GM21526 (cell line): ENCODE measurements at regions not wholly inside any gene's neighbourhood (a gene's known extent, or its start where the extent isn't known, plus 50 kb on each side); places are given as distances from the start of the nearest gene placed in this dataset.
"Not testable (repeated sequence)": the region's sequence is repeated elsewhere in the genome, so short reads cannot be mapped to it uniquely, and the experiment has no call there.

ENCODE experiments used
- ATAC-seq: cut with Tn5 transposase; IDR thresholded peaks from one replicate; pipeline ENCODE4 v1.9.1; 2021; ENCODE audit warnings: moderate library complexity; ENCODE audit not compliant: unreplicated experiment, low FRiP score

DNA sequence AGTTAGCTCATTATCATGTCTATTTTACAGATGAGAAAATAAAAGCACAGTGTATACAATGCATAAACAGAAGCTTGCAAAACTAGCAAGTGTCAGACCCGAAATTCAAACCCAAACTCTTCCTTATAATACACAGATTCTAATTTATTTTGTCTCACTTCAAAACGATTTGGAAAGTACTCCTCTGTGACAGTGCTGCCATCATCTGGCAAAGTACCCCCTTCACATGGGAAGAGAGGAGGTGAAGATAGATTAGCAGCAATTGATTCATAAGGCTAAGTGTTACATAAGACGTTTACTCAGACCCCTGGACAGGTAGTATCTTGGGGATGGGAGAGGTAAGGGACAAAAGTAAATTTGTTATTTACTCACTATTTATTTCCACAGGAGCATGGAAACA lies 744.0 kb upstream of the SGO1 start:
- ATAC-seq: no peak

DNA sequence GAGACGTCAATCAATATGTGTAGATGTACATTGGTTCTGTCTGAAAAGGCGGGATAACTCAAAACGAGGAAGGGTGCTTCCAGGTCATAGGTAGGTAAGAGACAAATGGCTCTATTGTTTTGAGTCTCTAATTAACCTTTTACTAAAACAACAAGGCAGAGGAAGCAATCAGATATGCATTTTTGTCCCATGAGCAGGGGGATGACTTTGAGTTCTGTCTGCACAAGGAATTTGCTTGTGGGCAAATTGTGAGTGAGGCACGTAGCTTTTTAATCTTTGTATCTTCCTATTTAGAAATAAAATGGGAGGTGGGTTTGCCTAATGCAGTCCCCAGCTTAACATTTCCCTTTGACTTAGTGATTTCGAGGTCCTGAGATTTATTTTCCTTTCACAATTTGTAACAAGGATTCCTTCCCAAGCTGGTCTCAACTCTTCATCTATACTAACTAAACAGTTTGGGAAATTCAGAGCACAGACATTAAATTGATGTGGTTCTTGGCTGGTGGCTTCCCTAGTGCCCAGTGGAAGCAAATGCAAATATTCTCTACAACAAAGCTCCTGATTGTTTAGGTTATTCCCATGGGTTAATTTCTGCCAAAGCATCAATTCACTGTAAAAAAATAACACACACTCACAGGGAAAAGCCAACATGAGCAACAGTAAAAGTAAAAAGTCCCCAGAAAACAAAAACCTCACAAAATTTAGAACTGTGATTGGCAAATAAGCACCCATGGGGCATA lies 738.8 kb upstream of the SGO1 start:
- ATAC-seq: no peak

DNA sequence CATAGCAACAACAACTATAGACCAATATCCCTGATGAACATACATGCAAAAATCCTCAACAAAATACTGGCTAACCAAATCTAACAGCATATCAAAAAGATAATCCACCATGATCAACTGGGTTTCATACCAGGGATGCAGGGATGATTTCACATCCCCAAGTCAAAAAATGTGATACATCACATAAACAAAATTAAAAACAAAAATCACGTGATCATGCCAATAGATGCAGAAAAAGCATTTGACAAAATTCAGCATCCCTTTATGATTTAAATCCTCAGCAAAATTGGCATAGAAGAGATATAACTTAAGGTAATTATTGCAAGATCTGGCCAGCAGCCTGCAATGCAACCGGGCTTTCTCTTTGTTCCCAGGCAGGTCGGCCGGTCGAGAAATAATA lies 735.1 kb upstream of the SGO1 start:
- ATAC-seq: not testable (repeated sequence)

DNA sequence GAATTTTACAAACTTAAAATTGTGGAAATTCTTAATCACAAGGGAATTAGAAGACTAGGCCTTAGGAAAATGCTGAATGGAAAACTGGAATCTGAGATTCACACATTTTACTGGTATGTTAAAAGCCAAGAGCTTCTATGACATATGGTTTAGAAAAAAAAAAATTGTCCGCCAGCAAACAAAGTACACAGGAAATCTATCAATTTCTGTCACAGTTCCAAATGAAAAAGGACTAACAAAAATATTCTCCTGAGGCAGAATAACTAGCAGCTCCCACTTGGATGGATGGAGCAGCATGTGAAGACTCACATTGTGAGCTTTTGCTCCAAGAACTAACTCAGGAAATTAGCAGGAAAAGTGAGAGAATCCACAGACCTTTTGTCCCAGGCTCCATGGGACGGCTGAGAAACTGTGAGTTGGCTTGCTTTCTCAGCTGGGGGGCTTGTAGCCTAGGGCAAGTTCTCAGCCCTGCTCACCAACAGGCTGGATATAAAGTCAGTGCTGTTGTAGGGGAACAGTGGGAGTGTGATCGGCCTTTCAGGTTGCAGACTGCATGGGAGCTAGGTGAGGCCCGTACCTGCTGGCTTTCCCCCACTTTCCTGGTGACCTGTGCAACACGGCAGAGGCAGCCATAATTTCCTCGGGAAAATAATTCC lies 731.1 kb upstream of the SGO1 start:
- no peak for ATAC-seq

DNA sequence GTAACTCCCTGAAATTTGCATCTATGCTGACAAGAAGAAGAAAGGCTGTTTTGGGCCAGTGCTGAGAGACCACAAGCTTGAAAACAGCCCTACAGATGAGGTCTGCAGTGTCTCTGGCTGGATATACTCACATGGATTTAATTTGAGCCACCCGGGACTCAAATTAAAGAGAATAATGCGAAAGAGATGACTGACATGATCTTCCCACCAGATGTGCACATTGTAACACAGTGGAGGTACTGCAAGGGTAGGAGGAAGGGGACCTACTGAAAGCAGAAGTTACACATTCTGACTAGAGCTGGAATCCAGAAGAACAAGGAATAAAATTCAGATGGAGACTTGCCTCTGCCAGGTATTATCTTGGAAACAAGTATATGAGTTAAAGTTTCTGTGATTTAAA lies 728.3 kb upstream of the SGO1 start:
- ATAC-seq: no peak

DNA sequence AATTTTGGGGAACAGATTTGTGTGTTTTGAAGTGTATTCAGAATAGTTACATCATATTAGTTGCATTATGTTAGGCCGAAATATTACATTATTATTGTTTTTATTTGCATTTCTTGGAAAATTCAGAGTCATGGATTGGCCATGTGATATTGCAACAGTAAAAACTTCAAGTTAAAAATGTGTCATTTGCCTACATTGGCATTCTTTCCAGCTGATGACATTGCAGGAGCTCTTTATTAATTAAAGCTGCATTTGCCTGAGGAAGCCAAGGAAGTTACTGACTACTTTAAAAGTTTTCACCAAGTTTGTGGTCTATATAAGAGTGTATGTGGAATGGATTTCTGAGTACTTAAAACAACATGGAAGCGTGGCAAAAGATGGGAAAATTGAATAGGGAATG lies 726.4 kb upstream of the SGO1 start:
- no peak for ATAC-seq

DNA sequence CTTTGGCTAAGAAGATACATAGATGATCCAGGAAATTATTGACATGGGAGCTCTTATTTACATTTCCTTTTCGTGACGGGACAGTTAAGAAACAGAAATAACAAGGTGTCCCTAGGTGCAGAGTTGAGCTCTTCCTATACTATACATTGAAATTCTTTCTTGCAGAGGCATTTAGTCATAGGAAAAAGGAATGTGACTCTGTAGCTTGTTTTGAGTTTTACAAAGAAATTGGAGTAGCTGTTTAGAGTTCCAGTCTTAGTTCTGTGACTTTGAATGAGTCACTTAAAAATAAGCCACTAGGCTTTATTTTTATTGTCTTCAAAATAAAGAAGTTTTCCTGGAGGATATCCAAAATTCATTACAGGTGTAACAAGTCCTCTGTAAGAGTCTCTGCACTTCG lies 723.5 kb upstream of the SGO1 start:
- no peak for ATAC-seq

DNA sequence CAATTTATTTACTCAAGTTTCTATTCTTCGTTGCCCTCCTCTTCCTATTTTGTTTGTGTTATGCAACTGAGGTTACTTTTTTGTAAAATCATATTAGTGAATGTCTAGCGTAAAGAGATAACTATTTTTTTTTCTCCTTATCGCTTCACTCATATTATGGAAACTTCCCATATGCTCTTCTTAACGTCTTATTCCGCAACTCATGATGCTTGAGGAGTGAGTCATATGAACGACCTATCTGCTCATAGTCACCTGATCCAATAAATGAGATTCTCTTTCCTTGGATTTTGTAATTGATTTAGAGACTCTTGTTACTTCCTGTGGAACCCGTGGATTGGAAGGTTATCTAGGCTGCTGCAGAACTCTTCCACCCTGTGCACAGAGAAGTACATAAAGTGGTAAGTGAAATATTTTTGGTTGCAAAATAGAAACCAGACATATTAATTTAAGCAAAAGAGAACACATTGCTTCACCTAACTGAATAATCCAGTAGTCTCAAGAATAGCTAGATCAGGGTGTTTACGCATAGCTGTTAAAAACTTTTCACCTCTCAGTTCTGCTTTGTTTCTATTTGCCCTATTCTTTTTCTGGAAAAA lies 719.3 kb upstream of the SGO1 start:
- ATAC-seq: no peak

DNA sequence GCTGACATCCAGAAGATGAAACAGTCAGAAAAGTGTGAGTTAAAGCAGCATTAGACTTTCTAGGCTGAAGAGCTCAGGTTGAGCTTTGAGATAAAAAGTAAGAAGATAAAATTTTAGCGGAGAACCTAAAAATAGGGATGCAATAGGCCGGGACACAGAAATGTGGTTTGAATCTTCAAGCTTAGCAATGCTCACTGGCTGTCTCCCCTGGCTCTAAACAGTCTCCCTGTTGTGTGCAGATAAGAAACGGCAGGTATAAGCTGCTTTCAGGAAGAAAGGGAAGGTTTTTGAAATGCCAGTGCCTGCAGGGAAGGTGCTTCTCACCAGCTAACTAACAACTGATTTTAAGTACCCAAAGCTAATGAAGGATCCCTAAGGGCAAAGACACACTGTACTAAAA lies 718.7 kb upstream of the SGO1 start:
- ATAC-seq: no peak

DNA sequence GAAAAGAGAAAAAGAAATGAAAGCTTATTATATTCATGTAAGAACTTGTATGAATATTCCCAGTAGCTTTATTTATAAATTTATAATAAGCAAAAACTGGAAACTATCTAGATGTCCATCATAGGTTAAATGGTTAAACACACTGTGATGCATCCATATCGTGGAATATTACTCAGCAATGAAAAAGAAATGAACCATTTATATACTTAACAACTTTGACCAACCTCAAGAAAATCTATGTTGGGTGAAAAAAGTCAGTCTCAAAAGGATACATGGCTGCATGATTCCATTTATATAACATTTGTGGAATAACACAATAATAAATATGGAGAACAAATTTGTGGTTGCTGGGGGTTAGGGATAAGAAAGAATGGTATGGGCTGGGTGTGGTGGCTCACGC lies 713.0 kb upstream of the SGO1 start:
- no peak for ATAC-seq

DNA sequence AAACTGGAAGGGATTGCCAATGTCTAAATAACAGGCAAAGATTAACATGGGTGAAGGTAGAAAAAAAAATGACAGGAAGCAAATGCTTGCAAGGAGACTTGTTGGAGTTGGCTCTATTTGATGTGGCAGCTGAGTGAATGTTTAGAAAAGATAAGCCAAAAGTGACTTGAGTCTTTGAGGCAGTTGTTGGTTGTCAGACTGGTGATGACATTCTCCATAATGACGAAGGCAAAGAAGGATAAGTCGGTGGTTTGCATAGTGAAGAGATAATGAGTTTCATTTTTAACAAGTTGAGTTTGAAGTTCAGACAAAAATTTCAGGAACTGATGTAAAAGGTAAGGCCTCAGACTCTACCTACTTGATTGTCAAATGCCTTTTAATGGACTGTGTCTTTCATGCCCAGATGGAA lies 704.1 kb upstream of the SGO1 start:
- no peak for ATAC-seq

DNA sequence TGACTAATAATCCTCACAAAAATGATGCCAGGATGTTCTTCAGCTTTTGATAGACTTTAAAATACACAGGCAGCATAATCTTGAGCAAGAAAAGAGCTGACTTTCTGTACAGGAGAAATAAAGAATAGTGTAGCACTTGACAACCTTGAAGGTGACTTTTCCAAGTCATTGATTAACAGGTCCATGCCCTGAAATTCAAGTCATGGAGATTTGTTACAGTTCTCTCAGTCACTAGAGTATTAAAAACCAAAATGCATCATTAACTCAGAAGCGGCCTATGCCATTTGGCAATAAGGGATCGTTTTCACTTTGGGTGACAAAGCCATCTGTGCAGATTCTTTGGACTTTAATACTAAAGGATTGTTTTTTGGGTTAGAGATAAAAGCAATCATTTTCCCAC lies 692.7 kb upstream of the SGO1 start:
- no peak for ATAC-seq

DNA sequence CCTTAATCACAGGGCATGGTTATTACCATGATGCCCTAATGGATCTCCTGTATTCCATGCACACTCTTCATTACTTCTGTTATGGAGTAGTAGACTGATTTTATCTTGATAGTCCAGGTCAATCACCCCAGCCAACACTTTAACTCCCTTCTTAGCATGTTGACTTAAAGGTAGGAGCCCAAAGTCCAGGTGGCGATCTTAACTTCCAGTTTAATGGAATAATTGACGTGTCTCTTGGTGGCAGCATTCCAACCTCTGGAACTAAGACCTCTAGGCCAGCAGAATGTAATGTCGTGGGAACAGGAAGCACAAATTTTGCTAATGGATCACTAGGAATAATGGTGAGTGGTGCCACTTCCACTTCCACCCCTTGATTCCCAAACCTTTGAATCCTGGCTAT lies 687.2 kb upstream of the SGO1 start:
- ATAC-seq: no peak

DNA sequence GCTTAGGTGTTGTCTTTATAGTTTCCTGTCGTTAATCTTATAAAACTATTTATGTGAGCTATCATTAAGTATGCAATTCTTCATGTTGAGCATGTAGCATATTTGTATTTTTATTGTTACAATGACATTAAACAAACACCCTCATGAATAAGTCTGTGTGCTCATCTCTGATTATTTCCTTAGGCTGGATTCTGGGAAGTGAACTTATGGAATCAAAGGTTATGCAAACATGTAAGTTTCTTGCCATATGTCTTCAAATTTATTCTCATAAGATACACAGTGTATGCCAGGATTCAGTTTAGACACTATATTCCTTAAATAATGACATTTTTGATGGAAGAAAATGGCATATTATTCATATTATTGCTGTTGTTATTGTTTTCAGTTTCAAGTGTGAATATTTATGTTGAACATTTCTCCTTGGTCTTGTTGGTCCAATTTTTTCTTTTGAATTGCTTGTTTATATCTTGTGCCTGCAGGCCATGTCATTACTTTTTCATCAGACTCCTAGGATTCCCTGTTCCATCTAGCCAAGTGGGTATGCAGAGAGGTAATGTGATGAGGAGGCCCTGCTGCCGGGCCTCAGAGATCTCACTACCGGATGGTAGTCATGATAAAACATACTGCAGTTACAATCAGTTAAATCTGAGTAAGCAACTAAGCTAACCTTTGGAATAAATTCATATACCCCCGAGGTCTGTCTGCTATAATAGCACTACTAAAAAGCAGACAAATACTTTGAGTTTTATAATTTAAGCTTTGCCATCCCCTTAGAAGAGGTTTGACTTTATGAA lies 684.3 kb upstream of the SGO1 start:
- ATAC-seq: no peak

DNA sequence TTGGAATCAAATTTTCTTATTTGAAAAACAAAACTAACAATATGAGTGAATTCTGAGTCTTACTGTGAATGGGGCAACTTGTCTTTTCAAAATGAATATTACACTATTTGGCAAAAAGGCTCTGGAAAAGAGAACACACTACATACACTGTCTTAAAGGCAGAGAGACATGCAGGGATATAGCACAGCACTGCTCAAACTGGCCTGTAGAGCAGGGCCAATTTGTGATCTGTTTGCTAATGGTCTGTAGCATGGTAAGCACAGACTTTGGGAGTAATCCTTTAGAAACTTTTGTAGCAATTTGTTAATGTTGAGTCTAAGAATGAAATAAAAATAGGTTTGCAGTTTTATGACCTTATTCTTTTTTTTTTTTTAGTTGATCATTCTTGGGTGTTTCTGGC lies 679.8 kb upstream of the SGO1 start:
- no peak for ATAC-seq

DNA sequence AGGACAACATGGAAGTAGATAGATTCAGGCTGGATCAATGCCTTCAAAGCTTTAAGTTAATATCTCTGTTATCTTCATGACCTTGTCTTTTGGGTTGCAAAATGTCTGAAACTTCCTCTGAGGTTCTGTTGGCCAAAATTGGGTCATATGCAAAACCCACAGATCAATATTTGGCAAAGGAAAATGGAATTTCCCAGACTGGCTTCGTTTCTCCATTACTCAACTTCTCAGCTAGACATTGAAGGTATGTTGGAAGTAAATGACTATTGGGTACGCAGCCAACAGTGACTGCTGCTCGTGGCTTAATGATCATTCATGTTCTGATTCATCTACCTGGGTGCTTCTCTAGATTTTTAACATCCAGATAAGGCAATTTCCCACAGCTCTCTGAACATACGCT lies 675.4 kb upstream of the SGO1 start:
- ATAC-seq: no peak

DNA sequence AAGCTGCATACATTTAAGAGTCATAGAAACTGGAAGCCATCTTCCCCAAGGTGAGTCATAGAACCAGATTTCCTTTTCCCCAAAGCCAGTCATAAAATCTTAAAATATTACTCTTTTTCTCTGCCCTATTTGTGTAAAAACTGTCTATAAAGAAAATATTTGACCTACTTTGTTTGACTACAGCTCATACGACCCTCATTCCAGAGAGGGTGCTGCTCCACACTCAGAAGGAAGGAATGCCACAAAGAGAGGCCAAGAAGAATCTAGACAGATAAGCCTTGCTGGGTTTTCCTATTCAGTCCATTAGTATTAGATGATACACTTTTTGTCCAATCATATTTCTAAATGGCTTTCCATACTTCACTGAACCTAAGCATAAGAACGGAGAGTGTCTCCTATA lies 671.6 kb upstream of the SGO1 start:
- no peak for ATAC-seq

DNA sequence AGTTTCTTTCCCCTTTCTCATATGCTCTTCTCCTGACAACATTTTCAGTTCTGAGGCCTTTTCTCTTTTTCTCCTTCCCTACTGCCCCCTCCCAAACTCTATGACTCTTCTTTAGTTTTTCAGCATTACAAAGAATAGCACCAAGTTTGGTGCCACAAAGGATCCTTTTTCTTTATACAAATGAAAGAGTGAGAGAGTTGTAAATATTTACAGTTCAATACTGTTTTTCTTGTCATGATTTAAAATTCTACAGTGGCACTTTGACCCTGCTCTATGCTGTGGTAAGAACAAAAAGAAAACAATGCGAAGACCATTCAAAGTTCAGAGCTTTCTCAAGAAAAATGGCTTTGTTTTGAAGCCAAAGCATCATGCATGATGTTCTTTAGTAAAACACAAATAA lies 667.9 kb upstream of the SGO1 start:
- ATAC-seq: no peak

DNA sequence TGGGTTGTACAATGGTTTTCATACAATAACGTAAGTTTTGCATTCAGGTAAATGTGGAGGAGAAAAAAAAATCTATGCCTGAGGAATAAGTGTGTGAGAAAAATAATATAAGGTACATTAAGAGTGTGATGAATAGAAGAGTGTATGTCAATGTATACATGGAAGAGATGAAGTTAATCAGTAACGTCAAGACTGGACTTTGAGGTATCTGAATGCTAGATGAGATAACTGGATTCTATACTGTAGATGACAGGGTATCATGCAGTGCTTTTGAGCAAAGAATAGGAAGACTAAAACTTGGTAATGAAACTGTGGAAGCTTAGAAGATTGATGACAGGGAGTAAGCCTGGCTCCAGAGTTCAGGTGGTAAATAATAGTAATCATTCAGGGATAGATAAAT lies 666.7 kb upstream of the SGO1 start:
- no peak for ATAC-seq

DNA sequence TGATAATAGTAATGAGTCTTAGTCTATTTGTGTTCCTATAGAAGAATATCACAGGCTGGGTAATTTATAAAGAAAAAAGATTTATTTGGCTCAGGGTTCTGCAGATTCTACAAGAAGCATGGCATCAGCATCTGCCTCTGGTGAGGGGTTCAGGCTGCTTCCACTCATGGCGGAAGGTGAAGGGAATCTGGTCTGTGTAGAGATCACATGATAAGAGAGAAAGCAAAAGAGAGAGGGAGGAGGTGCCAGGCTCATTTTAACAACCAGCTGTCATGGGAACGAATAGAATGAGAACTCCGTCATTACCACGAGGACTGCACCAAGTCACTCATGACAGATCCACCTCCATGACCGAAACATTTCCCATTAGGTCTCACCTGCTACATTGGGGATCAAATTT lies 664.0 kb upstream of the SGO1 start:
- ATAC-seq: no peak

DNA sequence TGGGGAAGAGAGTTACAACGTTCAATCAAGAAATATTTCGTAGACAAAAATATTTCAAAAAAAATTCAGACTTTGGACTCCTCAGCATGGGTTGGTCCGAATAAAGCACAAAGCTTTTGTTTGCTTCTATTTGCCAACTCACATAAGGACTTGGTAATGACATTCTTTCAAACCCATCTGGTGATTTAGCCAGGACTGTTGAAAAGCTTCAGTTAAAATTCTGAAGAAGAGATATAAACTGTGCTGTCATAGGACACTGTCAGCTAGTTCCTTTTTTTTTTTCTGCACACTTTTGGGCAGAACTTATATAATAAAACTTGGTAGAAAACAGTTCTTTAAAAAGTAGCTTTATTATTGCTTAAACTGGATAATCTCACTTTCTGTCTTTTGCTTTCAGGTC lies 660.8 kb upstream of the SGO1 start:
- ATAC-seq: no peak
